Spinal cord (tissue), 9 donors: ENCODE measurements at regions not wholly inside any gene's neighbourhood (a gene's known extent, or its start where the extent isn't known, plus 50 kb on each side); places are given as distances from the start of the nearest gene placed in this dataset.

Experiments used
- DNase-seq, 6 donors: peaks; one replicate each; pipeline versions ENCODE4 v3.0.0 to v3.0.0-alpha.2; 2013 to 2015; ENCODE audit warnings: low spot score in 6 of 6, low read depth in 4 of 6
- H3K27ac ChIP-seq: one replicate; pipeline ENCODE4 v1.5.1; 2013; ENCODE audit warnings: low read depth, low read length, control low read depth
- H3K27me3 ChIP-seq: one replicate; pipeline ENCODE4 v1.6.1; 2013; ENCODE audit warnings: low read length; ENCODE audit not compliant: control insufficient read depth, insufficient read depth
- H3K36me3 ChIP-seq: one replicate; pipeline ENCODE4 v1.6.1; 2013; ENCODE audit warnings: low read length; ENCODE audit not compliant: control insufficient read depth, insufficient read depth
- H3K4me1 ChIP-seq: one replicate; pipeline ENCODE4 v1.6.1; 2013; ENCODE audit warnings: low read length; ENCODE audit not compliant: control insufficient read depth, insufficient read depth
- H3K4me3 ChIP-seq: one replicate; pipeline ENCODE4 v1.5.1; 2013; ENCODE audit warnings: low read depth, low read length, control low read depth
- H3K9me3 ChIP-seq: one replicate; pipeline ENCODE4 v1.6.1; 2013; ENCODE audit warnings: low read length; ENCODE audit not compliant: control insufficient read depth, insufficient read depth
- WGBS: methylation state at CpG from one replicate; pipeline ENCODE4 v1.1.5; 2013; ENCODE audit warnings: missing lambda C conversion rate; ENCODE audit not compliant: insufficient coverage; 5-methylcytosine and 5-hydroxymethylcytosine counted together
- donor health status: healthy.

DNA sequence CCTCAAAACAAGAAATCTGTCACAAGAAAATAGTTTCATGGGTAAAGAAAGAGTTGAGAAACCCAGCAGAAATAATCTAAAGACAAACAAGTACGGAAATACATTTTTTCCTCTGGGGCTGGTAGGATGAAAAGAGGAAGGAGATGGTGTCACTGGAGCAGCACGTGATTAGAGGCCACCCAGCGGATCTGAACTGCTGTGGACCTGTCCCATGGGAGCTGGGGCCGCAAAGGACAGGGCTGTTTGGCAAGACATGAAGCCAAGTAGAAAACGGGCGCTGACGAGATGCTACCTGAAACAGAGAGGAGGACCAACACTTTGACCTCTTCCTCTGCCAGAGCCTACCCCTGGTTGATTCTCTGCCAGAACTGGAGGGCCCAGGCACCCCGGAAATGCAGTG, 295.4 kb upstream of the ATP5MC3 start:
- WGBS = 97% methylated on average over 6 of the region's 8 CpGs
- Histone ChIP-seq H3K4me1 (no peaks in the 10 kb centered on the region), H3K27me3 (peaks cover 2% of the 10 kb centered on the region), H3K27ac (no peak overlapping the region), H3K36me3 (no peaks in the 10 kb centered on the region), H3K9me3 (no peaks in the 10 kb centered on the region), H3K4me3 (no peak overlapping the region)
- no peak for DNase-seq

DNA sequence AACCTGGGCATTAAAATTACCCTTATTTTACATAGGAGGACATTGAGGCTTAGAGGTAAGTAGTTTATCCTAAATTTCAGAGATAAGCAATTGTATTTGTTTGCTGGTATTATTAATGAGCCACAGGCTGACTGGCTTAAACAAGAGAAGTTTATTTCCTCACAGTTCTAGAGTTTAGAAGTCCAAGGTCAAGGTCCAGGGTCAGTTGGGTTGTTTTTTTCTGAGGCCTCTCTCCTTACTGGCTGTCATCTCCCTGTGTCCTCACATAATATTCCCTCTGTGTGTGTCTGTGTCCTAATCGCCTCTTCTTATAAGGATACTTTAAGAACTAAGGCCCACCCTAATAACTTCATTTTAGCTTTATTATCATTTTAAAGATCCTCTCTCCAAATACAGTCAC, 294.9 kb upstream of the ATP5MC3 start:
- no peak overlapping the region for H3K4me3 ChIP-seq
- no peaks in the 10 kb centered on the region for H3K9me3 ChIP-seq
- DNase-seq = no peak

DNA sequence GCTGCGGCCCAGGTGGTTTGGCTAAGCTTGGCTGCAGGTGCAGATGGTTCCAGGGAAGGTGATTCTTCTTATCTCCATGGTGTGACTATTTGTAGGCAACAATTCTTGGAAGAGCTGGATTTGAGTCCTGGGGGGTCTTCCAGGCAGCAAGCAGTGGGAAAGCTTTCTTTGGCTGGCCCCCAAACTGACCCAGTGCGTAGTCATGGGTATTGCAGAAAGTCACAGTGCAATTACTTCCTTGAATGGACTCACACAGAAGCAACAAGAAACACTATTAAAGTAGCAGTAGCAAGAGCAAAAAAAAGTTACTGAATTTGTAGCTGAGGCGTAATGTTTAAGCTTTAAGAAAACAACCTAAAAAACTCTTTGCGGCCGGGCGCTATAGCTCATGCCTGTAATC, 293.6 kb upstream of the ATP5MC3 start:
- Histone ChIP-seq H3K4me3 (no peak overlapping the region), H3K4me1 (no peaks in the 10 kb centered on the region), H3K27ac (no peak overlapping the region), H3K27me3 (peaks cover 2% of the 10 kb centered on the region), H3K9me3 (no peaks in the 10 kb centered on the region), H3K36me3 (no peaks in the 10 kb centered on the region)
- DNase-seq = peak in 1 of 6 donors; percentile 54
- WGBS = 81% methylated on average over 5 of the region's 6 CpGs

More for the DNA sequence above, 294.9 kb upstream of the ATP5MC3 start:
- peaks cover 2% of the 10 kb centered on the region for H3K27me3 ChIP-seq
- no peaks in the 10 kb centered on the region for H3K36me3 ChIP-seq
- no peaks in the 10 kb centered on the region for H3K4me1 ChIP-seq
- WGBS = no CpG with 5 or more reads among the region's 1 CpG
- H3K27ac ChIP-seq = no peak overlapping the region

DNA sequence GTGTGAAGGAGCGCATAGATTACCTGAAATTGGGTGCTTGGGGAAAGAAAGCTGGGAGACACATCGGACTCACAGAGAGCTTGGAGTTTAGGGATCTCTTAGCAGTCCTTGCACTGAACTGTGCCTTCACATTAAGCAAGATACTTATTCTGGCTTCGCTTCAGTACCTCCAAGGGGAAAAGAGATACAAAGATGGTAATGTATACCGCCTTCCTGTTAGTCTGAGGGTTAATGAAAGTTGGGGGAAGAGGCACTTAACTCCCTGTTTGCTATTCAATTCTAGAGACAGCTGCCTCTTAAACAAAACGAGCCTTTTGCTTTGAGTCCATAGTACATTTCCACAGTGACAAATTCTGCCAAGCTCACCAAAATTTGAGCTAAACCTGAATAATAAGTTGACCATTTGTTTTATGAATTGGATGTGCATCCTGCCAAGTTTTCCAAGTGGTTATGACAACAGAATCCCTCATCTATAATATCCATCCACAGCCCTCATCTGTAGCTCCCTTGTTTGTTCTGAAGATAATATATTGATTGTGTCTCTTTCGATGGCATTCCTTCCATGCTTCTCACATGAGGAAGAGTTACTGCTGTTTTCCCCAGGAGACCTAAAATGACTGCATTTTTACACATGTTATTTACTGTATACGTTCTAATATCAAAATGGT, 287.1 kb upstream of the ATP5MC3 start:
- no peak overlapping the region for H3K27ac ChIP-seq
- DNase-seq = peak in 2 of 6 donors; percentile 46 to 67
- no peak overlapping the region for H3K4me3 ChIP-seq
- no peaks in the 10 kb centered on the region for H3K27me3 ChIP-seq
- no peaks in the 10 kb centered on the region for H3K36me3 ChIP-seq
- 80% methylated on average over 1 of the region's 7 CpGs for WGBS
- peaks cover 6% of the 10 kb centered on the region for H3K4me1 ChIP-seq
- H3K9me3 ChIP-seq = no peaks in the 10 kb centered on the region

DNA sequence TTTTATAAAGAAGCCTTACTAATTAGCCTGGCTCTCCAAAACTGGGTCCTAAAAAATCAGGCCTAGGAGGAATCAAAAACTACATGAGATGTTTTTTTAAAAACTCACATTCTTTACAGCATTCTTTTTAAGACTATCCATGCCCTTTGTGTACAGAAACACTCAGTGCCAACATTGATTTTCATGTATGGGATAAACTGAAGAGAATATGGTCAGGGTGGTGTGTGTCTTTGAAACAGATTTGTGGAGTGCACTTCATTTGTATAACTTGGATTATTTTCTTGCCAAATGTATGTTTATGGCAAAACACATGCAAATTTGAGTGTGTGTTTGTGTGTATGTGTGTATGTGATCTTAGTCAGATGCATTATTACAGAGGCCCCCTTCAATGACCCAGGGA, 283.6 kb upstream of the ATP5MC3 start:
- no peak for DNase-seq
- H3K36me3 ChIP-seq = no peaks in the 10 kb centered on the region
- H3K4me3 ChIP-seq = no peak overlapping the region
- H3K4me1 ChIP-seq = peaks cover 6% of the 10 kb centered on the region
- H3K9me3 ChIP-seq = no peaks in the 10 kb centered on the region
- H3K27ac ChIP-seq = no peak overlapping the region
- H3K27me3 ChIP-seq = no peaks in the 10 kb centered on the region

DNA sequence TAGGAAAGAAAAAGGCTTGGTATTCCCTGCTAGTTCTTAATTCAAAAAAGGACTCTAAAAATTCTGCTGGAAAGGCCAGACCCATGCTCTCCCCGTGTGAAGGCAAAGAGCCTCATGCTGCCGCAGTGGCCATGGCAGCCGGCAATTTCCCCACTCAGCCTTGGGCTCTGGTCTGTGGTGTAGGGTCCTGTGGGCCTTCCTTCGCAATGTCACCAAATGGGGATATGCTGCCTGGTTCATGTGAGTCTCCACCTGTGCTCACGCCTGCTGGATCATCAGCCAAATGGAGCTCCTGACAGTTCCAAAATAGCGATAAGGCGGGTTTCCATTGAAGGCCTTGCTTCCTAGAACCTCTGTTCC, 282.8 kb upstream of the ATP5MC3 start:
- DNase-seq = no peak
- Histone ChIP-seq H3K4me3 (no peak overlapping the region), H3K9me3 (no peaks in the 10 kb centered on the region), H3K36me3 (no peaks in the 10 kb centered on the region), H3K27me3 (no peaks in the 10 kb centered on the region), H3K4me1 (peaks cover 6% of the 10 kb centered on the region), H3K27ac (no peak overlapping the region)
- WGBS = 99% methylated on average over 7 of the region's 7 CpGs

DNA sequence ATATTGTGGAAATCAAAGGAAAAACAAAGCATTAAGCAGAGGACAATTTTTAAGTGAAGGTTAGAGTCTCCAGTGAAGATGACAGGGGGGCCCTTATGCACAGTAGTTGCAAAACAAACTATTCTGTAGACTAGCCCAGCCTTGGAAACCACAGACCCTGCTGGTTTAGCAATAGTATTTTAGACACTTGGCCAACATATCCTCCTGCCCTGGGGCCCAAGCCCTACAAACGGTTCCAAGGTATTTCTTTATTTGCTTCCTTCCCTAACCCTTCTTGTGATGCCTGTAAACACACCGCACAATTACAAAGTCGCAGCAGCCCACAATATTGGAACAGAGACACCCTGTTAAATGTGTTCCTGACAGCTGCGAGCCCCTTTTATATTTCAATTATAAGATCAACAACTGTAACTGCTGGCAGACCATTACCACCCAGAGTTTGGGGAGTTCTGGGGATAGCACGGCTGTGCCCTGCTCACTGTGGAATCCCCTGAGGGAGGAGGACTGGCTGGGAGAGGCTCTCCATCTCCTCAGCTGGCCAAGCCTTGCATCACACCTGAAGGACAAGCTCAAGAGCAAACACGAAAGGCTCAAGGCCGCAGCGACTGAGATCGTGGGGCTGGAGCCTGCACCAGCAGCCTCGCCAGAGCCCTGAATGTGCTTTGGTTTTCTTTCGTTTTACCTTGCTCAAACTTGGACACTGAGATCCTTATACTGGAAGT, 282.2 kb upstream of the ATP5MC3 start:
- Histone ChIP-seq H3K4me1 (peaks cover 6% of the 10 kb centered on the region), H3K27ac (no peak overlapping the region), H3K4me3 (no peak overlapping the region), H3K36me3 (no peaks in the 10 kb centered on the region), H3K27me3 (no peaks in the 10 kb centered on the region), H3K9me3 (no peaks in the 10 kb centered on the region)
- DNase-seq = peak in 1 of 6 donors; percentile 37
- WGBS = 70% methylated on average over 9 of the region's 11 CpGs

DNA sequence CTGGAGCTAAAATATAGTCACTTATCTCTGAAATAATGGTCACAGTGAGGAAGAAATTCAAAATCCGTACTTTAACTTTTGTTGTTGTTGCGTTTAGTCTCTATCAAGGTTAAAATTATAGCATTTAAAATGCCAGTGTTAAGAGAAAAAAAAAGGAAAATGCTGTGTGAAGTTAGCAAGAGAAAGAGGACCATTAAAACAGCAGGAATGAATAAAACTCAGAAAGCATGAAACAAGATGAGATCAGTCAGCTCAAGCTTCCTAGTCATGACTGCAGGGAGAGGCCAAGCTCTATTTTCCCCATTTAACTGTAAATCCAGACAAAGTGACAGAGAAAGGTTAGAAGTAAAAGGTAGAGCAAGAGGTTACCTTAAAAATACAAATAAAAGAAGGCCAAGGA, 281.7 kb upstream of the ATP5MC3 start:
- peak in 1 of 6 donors; percentile 76 for DNase-seq
- WGBS = no CpG with 5 or more reads among the region's 2 CpGs
- Histone ChIP-seq H3K27ac (no peak overlapping the region), H3K4me3 (no peak overlapping the region), H3K9me3 (no peaks in the 10 kb centered on the region), H3K36me3 (no peaks in the 10 kb centered on the region), H3K4me1 (peaks cover 6% of the 10 kb centered on the region), H3K27me3 (no peaks in the 10 kb centered on the region)

DNA sequence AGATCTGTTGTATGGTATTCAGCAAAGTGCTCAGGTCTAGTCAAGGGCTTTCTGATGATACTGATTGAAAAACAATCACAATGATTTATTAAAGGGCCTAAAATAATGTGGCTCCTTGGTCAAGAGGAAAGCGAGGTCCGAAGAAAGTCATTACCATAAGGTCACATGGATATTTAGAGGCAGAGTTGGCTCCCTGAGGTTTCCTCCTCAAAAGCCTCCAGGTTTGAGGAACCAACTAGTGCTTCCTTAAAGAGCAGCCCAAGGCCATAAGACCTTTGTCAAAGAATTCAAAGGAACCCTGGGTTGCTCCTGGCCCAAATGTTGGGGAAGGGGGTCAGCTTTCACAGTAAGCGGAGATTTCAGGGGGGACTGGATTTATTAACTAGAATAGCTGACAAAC, 280.7 kb upstream of the ATP5MC3 start:
- no peaks in the 10 kb centered on the region for H3K9me3 ChIP-seq
- WGBS = 92% methylated on average over 2 of the region's 3 CpGs
- no peaks in the 10 kb centered on the region for H3K27me3 ChIP-seq
- peaks cover 6% of the 10 kb centered on the region for H3K4me1 ChIP-seq
- H3K27ac ChIP-seq = no peak overlapping the region
- H3K36me3 ChIP-seq = no peaks in the 10 kb centered on the region
- no peak for DNase-seq
- no peak overlapping the region for H3K4me3 ChIP-seq

DNA sequence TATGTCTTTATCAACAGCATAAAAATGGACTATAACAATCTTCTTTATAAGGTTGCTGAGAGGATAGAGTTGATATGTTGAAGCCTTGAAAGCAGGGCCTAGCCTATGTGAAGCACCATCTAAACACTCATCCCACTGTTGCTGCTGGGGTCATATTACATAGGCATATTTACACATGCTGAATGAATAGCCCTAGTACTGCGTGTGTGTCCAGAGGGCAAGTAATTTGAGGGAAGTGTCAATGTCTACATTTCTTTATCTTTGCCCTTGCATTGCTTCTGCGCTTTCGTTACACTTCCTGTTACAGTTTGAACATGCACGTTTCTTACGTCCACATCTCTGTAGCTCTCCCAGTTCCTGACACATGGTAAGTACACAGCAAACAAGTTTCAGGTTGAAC, 280.3 kb upstream of the ATP5MC3 start:
- Histone ChIP-seq H3K4me3 (no peak overlapping the region), H3K27ac (no peak overlapping the region), H3K4me1 (peaks cover 6% of the 10 kb centered on the region), H3K9me3 (no peaks in the 10 kb centered on the region), H3K36me3 (no peaks in the 10 kb centered on the region), H3K27me3 (no peaks in the 10 kb centered on the region)
- no peak for DNase-seq
- 100% methylated on average over 1 of the region's 5 CpGs for WGBS
